OCI-LY7 (cell line): ENCODE measurements at regions not wholly inside any gene's neighbourhood (a gene's known extent, or its start where the extent isn't known, plus 50 kb on each side); places are given as distances from the start of the nearest gene placed in this dataset.

Experiments used
- BruUV-seq: library from RNA; stranded (reverse); fragments of 400-500 nt; replicated peaks from 2 replicates; lab custom pipeline; 2021; lab: Mats Ljungman, UMichigan
- CTCF ChIA-PET: fragments of 300-600 bp; sonication (Branson Sonifier 250); formaldehyde crosslinking; loops from one replicate; lab custom pipeline; 2022; ENCODE audit warnings: antibody characterized with exemption; ENCODE audit not compliant: unreplicated experiment; lab: Charles Lee
- POLR2A ChIA-PET: fragments of 300-600 bp; sonication (Branson Sonifier 250); formaldehyde crosslinking; loops from one replicate; lab custom pipeline; 2022; ENCODE audit warnings: antibody characterized with exemption; lab: Charles Lee
- DNase-seq: peaks from one replicate; pipeline ENCODE4 v3.0.0-alpha.2; 2015; ENCODE audit warnings: low spot score
- H2AFZ ChIP-seq: fragments of 200-600 bp; sonication (generic), shearing (Covaris generic); 2 replicates; pipeline ENCODE4 v1.6.1; 2014; ENCODE audit warnings: mild to moderate bottlenecking, antibody characterized with exemption, low read length, moderate library complexity
- H3K27ac ChIP-seq: fragments of 200-600 bp; sonication (generic); 2 replicates; pipeline ENCODE4 v1.5.1; 2014; ENCODE audit warnings: mixed run types, low read depth, mild to moderate bottlenecking, moderate library complexity, low read length, inconsistent platforms; ENCODE audit not compliant: poor library complexity, severe bottlenecking
- H3K36me3 ChIP-seq: fragments of 200-600 bp; sonication (generic); 2 replicates; pipeline ENCODE4 v1.6.1; 2014; ENCODE audit warnings: mild to moderate bottlenecking, antibody characterized with exemption, low read length, moderate library complexity, mixed read lengths; ENCODE audit not compliant: insufficient read depth
- H3K4me1 ChIP-seq: fragments of 200-600 bp; sonication (generic); 2 replicates; pipeline ENCODE4 v1.5.1; 2014; ENCODE audit warnings: mild to moderate bottlenecking, low read length; ENCODE audit not compliant: insufficient read depth, poor library complexity, severe bottlenecking
- H3K4me2 ChIP-seq: fragments of 200-600 bp; sonication (generic); 2 replicates; pipeline ENCODE4 v1.6.1; 2014; ENCODE audit warnings: mild to moderate bottlenecking, low read length
- H3K4me3 ChIP-seq: fragments of 200-600 bp; sonication (generic); 2 replicates; pipeline ENCODE4 v1.5.1; 2014; ENCODE audit warnings: mild to moderate bottlenecking, low read depth, low read length; ENCODE audit not compliant: poor library complexity, severe bottlenecking
- H3K79me2 ChIP-seq: fragments of 200-600 bp; sonication (generic); 2 replicates; pipeline ENCODE4 v1.6.1; 2016; ENCODE audit warnings: low read depth, mild to moderate bottlenecking, low read length, moderate library complexity, mixed read lengths; ENCODE audit not compliant: insufficient read depth
- H3K9me2 ChIP-seq: fragments of 200-600 bp; sonication (generic); 2 replicates; pipeline ENCODE4 v1.6.1; 2016; ENCODE audit warnings: mild to moderate bottlenecking, low read length, mixed read lengths; ENCODE audit not compliant: insufficient read depth
- H3K9me3 ChIP-seq: fragments of 200-600 bp; sonication (generic); 2 replicates; pipeline ENCODE4 v1.6.1; 2014; ENCODE audit warnings: mild to moderate bottlenecking, mixed run types, low read length, mixed read lengths
- H4K20me1 ChIP-seq: fragments of 200-600 bp; sonication (generic); 2 replicates; pipeline ENCODE4 v1.6.1; 2014; ENCODE audit warnings: mild to moderate bottlenecking, antibody characterized with exemption, low read length, moderate library complexity, mixed read lengths; ENCODE audit not compliant: insufficient read depth
- EZH2phosphoT487 ChIP-seq: fragments of 200-600 bp; sonication (generic); IDR thresholded peaks from 2 replicates; pipeline ENCODE4 v1.6.1; 2018; ENCODE audit warnings: low read depth, borderline replicate concordance, mild to moderate bottlenecking, mixed run types, antibody characterized with exemption, low read length, moderate library complexity, mixed read lengths
- intact Hi-C: fragments of 100-400 bp; cut with micrococcal nuclease; formaldehyde crosslinking; loops from one replicate; pipeline ENCODE4 v1.10.0; 2022; ENCODE audit not compliant: unreplicated experiment
- TF ChIP-seq, protein P1 (sequence below): fragments of 200-600 bp; sonication (generic); conservative IDR thresholded peaks from 2 replicates; pipeline ENCODE4 v1.5.1; 2014; ENCODE audit warnings: mild to moderate bottlenecking, antibody characterized with exemption, low read length, moderate library complexity, mixed read lengths

DNA sequence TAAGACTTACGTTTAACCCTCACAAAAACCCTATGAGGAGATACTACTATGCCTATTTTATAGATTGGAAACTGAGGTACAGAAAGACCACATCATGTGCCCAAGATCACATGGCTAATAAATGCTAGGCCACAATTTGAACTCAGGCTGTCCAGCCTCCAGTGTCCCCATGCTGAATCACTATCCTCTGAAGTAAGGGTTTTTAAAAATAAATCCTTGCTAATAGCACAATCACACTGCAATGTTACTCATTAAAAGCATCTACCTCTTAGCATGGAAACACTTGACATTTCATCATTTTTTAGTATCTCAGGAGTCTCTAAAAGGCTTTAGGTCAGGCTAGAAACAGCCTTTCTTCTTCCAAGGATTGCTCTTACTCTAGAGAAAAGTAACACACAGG, 50.0 kb upstream of the PPP1R3C start:
- Histone ChIP-seq H3K27ac (no peak overlapping the region), H3K36me3 (no peaks in the 10 kb centered on the region), H2AFZ (no peak overlapping the region), H3K79me2 (no peaks in the 10 kb centered on the region), H3K4me1 (no peaks in the 10 kb centered on the region), H3K4me2 (no peak overlapping the region), H4K20me1 (no peaks in the 10 kb centered on the region), H3K9me2 (no peaks in the 10 kb centered on the region), H3K9me3 (no peaks in the 10 kb centered on the region), H3K4me3 (no peak overlapping the region)
- no peak for TF ChIP-seq EZH2phosphoT487
- TF ChIP-seq, protein P1, sequence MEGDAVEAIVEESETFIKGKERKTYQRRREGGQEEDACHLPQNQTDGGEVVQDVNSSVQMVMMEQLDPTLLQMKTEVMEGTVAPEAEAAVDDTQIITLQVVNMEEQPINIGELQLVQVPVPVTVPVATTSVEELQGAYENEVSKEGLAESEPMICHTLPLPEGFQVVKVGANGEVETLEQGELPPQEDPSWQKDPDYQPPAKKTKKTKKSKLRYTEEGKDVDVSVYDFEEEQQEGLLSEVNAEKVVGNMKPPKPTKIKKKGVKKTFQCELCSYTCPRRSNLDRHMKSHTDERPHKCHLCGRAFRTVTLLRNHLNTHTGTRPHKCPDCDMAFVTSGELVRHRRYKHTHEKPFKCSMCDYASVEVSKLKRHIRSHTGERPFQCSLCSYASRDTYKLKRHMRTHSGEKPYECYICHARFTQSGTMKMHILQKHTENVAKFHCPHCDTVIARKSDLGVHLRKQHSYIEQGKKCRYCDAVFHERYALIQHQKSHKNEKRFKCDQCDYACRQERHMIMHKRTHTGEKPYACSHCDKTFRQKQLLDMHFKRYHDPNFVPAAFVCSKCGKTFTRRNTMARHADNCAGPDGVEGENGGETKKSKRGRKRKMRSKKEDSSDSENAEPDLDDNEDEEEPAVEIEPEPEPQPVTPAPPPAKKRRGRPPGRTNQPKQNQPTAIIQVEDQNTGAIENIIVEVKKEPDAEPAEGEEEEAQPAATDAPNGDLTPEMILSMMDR, result no peak
- no TSS peak for BruUV-seq
- ChIA-PET POLR2A (interaction anchor here (0.6 kb wide), 1 partner anchor 246 kb away, joined by 3 read pairs; no protein-coding TSS in a partner anchor), CTCF (no interaction called here)
- DNase-seq, result no peak
- intact Hi-C loops, result no loop called here
